ENCODE measurements at regions not wholly inside any gene's neighbourhood (a gene's known extent, or its start where the extent isn't known, plus 50 kb on each side); places are given as distances from the start of the nearest gene placed in this dataset.

DNA sequence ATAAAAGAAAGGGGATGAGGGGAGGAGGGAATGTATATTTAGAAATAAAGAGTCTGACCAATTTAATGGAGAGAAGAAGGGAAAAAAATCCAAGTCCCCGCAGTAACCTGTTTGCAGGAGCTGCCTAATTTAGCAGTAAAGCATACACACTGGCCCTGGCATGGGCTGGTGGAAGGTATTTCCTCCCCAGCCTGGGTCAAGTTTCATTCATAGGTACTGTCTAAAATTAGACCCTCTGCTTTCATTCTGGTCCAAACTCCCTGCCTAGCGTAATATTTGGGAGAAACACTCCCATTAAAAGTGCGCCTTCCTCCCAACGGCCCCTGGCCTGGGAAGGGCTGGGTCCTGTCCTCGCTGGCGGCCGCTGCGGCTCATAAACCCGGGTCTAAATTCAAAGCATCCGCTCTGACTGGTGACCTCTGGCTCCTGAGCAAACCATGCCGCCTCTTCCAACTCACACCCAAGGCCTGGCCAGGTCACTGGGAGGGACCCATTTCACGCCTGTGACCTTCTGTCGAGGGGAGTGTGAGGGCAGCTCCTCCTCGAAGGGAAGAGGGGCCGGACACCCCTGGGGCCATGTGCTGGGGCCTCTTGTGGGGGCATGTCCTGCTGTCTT is 123.2 kb downstream of the FGF18 start:
- TF ChIP-seq, protein P1, sequence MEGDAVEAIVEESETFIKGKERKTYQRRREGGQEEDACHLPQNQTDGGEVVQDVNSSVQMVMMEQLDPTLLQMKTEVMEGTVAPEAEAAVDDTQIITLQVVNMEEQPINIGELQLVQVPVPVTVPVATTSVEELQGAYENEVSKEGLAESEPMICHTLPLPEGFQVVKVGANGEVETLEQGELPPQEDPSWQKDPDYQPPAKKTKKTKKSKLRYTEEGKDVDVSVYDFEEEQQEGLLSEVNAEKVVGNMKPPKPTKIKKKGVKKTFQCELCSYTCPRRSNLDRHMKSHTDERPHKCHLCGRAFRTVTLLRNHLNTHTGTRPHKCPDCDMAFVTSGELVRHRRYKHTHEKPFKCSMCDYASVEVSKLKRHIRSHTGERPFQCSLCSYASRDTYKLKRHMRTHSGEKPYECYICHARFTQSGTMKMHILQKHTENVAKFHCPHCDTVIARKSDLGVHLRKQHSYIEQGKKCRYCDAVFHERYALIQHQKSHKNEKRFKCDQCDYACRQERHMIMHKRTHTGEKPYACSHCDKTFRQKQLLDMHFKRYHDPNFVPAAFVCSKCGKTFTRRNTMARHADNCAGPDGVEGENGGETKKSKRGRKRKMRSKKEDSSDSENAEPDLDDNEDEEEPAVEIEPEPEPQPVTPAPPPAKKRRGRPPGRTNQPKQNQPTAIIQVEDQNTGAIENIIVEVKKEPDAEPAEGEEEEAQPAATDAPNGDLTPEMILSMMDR (IDR thresholded peaks at IDR 0.05; ENCODE audit: insufficient read depth, low read length, poor library complexity, severe bottlenecking), result no peak
- no peak for TF ChIP-seq EZH2phosphoT487 (conservative IDR thresholded peaks at IDR 0.05; ENCODE audit: low read length)
